ENCODE measurements at regions not wholly inside any gene's neighbourhood (a gene's known extent, or its start where the extent isn't known, plus 50 kb on each side); places are given as distances from the start of the nearest gene placed in this dataset.

DNA sequence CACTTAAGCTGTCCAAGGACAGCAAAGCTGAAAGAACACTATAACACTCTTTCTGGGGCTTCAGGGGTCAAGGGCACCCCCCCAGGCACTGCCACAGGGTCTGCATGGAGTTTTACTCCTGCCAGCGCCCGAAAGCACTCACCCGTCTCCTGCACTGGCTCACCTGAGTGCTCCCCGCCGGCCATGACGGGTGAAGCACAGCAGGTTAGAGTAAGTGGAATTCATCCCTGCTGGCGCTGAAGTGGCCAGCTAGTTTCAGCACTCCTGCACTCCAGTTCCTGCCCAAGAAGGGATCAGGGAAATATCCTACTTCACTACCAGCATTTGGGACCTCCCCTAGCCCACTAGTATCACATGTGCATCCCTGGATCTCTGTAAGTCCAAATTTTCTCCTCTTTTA is 516.0 kb downstream of the ZNF608 start:
- TF ChIP-seq EZH2phosphoT487 (IDR thresholded peaks at IDR 0.05; ENCODE audit: borderline replicate concordance, low read depth, low read length): no peak
- TF ChIP-seq, protein P1, sequence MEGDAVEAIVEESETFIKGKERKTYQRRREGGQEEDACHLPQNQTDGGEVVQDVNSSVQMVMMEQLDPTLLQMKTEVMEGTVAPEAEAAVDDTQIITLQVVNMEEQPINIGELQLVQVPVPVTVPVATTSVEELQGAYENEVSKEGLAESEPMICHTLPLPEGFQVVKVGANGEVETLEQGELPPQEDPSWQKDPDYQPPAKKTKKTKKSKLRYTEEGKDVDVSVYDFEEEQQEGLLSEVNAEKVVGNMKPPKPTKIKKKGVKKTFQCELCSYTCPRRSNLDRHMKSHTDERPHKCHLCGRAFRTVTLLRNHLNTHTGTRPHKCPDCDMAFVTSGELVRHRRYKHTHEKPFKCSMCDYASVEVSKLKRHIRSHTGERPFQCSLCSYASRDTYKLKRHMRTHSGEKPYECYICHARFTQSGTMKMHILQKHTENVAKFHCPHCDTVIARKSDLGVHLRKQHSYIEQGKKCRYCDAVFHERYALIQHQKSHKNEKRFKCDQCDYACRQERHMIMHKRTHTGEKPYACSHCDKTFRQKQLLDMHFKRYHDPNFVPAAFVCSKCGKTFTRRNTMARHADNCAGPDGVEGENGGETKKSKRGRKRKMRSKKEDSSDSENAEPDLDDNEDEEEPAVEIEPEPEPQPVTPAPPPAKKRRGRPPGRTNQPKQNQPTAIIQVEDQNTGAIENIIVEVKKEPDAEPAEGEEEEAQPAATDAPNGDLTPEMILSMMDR (conservative IDR thresholded peaks at IDR 0.05; ENCODE audit: low read length): no peak
